Vagina (tissue), 2 donors: ENCODE measurements at regions not wholly inside any gene's neighbourhood (a gene's known extent, or its start where the extent isn't known, plus 50 kb on each side); places are given as distances from the start of the nearest gene placed in this dataset.

Experiments used
- CTCF ChIP-seq, 3 experiments: fragments of 450-650 bp in 2 of 3; fragments of 200-600 bp in 1 of 3; sonication (generic) in 1 of 3; IDR thresholded peaks; one replicate each; pipeline ENCODE4 v1.5.1; 2017 to 2019; ENCODE audit warnings: antibody characterized with exemption in 3 of 3, mild to moderate bottlenecking in 2 of 3, moderate library complexity in 2 of 3
- POLR2AphosphoS5 ChIP-seq, 2 donors: sonication (generic); formaldehyde crosslinking; IDR thresholded peaks; one replicate each; pipeline ENCODE4 v1.9.0; 2017; ENCODE audit warnings: antibody characterized with exemption in 2 of 2, mild to moderate bottlenecking in 2 of 2, low read depth in 1 of 2; ENCODE audit not compliant: insufficient read depth in 1 of 2

GRCh38 chr10:126843299-126843934 lies 61.8 kb upstream of the DOCK1 start:
- TF ChIP-seq CTCF (IDR thresholded peaks at IDR 0.05) (no peak), POLR2AphosphoS5 (IDR thresholded peaks at IDR 0.05; ENCODE audit: insufficient read depth in 1 of 2, low read depth in 1 of 2) (no peak)
